ENCODE measurements at regions not wholly inside any gene's neighbourhood (a gene's known extent, or its start where the extent isn't known, plus 50 kb on each side); places are given as distances from the start of the nearest gene placed in this dataset.

DNA sequence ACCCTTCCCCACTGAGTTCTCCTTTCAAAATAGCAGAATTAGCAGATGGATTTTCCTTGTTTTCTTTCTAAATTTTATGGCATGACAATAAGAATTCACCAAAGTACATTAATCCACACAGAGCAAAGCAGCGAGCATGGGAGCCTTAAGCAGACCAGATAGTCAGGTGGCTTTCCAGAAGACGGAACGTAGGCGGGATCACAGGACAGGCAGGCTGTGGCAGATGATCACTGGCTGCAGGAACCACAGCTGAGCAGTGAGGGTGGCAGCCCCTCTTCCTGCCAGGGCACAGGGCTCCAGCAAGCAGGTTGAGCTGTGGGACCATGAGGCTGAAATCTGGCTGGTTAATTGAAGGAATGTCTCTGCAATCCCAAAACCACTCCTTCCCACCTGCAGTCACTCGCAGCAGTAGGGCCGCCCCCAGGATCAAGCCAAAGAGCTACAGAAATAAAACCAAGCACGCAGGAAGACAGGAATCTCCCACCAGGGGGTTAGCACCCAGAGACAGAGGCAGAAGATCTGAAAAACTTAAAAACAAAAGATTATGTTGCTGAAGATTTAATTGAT, 259.9 kb downstream of the EIPR1 start:
- TF ChIP-seq, protein P1, sequence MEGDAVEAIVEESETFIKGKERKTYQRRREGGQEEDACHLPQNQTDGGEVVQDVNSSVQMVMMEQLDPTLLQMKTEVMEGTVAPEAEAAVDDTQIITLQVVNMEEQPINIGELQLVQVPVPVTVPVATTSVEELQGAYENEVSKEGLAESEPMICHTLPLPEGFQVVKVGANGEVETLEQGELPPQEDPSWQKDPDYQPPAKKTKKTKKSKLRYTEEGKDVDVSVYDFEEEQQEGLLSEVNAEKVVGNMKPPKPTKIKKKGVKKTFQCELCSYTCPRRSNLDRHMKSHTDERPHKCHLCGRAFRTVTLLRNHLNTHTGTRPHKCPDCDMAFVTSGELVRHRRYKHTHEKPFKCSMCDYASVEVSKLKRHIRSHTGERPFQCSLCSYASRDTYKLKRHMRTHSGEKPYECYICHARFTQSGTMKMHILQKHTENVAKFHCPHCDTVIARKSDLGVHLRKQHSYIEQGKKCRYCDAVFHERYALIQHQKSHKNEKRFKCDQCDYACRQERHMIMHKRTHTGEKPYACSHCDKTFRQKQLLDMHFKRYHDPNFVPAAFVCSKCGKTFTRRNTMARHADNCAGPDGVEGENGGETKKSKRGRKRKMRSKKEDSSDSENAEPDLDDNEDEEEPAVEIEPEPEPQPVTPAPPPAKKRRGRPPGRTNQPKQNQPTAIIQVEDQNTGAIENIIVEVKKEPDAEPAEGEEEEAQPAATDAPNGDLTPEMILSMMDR (IDR thresholded peaks at IDR 0.05 in 2 of 3, conservative IDR thresholded peaks at IDR 0.05 in 1 of 3; ENCODE audit: borderline replicate concordance in 1 of 3, insufficient read depth in 1 of 3, low read depth in 2 of 3, low read length in 2 of 3), result no peak
- TF ChIP-seq POLR2A (IDR thresholded peaks at IDR 0.05; ENCODE audit: borderline replicate concordance, extremely low read depth, insufficient read depth, insufficient read length) (no peak), EZH2phosphoT487 (IDR thresholded peaks at IDR 0.05; ENCODE audit: borderline replicate concordance) (no peak), SP1 (IDR thresholded peaks at IDR 0.05; ENCODE audit: low read depth) (no peak), POLR2AphosphoS5 (IDR thresholded peaks at IDR 0.05; ENCODE audit: low read depth, low read length) (no peak), EZH2 (IDR thresholded peaks at IDR 0.05) (no peak), RAD21 (IDR thresholded peaks at IDR 0.05; ENCODE audit: low read depth) (no peak), JUND (IDR thresholded peaks at IDR 0.05) (no peak), ZNF274 (IDR thresholded peaks at IDR 0.05; ENCODE audit: low read depth, low read length) (no peak), YY1 (IDR thresholded peaks at IDR 0.05; ENCODE audit: extremely low read depth, insufficient replicate concordance, low read depth, low read length) (no peak), TCF7L2 (IDR thresholded peaks at IDR 0.05; ENCODE audit: borderline replicate concordance, extremely low read depth, insufficient read depth, insufficient read length) (no peak), SRF (IDR thresholded peaks at IDR 0.05; ENCODE audit: low read depth) (no peak)
- TF ChIP-seq, protein P2, sequence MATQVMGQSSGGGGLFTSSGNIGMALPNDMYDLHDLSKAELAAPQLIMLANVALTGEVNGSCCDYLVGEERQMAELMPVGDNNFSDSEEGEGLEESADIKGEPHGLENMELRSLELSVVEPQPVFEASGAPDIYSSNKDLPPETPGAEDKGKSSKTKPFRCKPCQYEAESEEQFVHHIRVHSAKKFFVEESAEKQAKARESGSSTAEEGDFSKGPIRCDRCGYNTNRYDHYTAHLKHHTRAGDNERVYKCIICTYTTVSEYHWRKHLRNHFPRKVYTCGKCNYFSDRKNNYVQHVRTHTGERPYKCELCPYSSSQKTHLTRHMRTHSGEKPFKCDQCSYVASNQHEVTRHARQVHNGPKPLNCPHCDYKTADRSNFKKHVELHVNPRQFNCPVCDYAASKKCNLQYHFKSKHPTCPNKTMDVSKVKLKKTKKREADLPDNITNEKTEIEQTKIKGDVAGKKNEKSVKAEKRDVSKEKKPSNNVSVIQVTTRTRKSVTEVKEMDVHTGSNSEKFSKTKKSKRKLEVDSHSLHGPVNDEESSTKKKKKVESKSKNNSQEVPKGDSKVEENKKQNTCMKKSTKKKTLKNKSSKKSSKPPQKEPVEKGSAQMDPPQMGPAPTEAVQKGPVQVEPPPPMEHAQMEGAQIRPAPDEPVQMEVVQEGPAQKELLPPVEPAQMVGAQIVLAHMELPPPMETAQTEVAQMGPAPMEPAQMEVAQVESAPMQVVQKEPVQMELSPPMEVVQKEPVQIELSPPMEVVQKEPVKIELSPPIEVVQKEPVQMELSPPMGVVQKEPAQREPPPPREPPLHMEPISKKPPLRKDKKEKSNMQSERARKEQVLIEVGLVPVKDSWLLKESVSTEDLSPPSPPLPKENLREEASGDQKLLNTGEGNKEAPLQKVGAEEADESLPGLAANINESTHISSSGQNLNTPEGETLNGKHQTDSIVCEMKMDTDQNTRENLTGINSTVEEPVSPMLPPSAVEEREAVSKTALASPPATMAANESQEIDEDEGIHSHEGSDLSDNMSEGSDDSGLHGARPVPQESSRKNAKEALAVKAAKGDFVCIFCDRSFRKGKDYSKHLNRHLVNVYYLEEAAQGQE (IDR thresholded peaks at IDR 0.05; ENCODE audit: low read depth), result no peak
- TF ChIP-seq, protein P3, sequence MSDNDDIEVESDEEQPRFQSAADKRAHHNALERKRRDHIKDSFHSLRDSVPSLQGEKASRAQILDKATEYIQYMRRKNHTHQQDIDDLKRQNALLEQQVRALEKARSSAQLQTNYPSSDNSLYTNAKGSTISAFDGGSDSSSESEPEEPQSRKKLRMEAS (IDR thresholded peaks at IDR 0.05), result no peak

Measured in HCT116 (cell line).